ENCODE measurements at regions not wholly inside any gene's neighbourhood (a gene's known extent, or its start where the extent isn't known, plus 50 kb on each side); places are given as distances from the start of the nearest gene placed in this dataset.

DNA sequence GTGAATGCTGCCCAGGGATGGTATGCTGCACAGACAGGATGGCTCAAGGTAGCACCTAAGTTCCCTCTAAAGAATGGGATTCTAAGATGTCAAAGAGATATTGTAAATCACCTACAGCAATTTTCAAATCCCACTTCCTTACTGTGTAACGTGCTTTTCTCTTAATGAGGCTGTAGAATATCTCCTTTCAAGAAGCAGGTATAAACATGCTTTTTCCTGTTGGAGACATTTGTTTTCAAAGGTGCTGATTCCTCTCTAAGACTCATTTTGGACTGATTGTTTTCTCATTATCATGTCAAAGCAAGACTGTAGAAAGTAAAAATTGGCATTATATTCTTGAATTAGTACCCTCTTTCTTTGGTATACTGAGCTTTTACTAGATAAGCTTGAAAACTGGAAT, 412.6 kb upstream of the PAPPA start:
- Mint-ChIP-seq H3K27me3 (ENCODE audit: insufficient read depth) (no peaks in the 10 kb centered on the region), H3K27ac (no peak overlapping the region), H3K36me3 (ENCODE audit: low read depth) (no peaks in the 10 kb centered on the region), H3K4me1 (peaks cover 4% of the 10 kb centered on the region), H3K9me3 (no peaks in the 10 kb centered on the region), H3K4me3 (no peak overlapping the region)
- Histone ChIP-seq H3K9ac (ENCODE audit: extremely low read depth, low read length, poor library complexity, severe bottlenecking) (no peak overlapping the region), H3K27ac (ENCODE audit: low read depth, low read length) (no peak overlapping the region), H3K27me3 (ENCODE audit: control insufficient read depth, insufficient read depth, low read length, poor library complexity, severe bottlenecking) (no peaks in the 10 kb centered on the region), H3K36me3 (ENCODE audit: control insufficient read depth, insufficient read depth, low read length) (no peaks in the 10 kb centered on the region), H3K9me3 (ENCODE audit: control insufficient read depth, low read length) (no peaks in the 10 kb centered on the region), H3K4me3 (ENCODE audit: low read length) (no peak overlapping the region), H3K4me1 (ENCODE audit: control insufficient read depth, insufficient read depth, low read length) (no peaks in the 10 kb centered on the region)
- TF ChIP-seq, protein P1, sequence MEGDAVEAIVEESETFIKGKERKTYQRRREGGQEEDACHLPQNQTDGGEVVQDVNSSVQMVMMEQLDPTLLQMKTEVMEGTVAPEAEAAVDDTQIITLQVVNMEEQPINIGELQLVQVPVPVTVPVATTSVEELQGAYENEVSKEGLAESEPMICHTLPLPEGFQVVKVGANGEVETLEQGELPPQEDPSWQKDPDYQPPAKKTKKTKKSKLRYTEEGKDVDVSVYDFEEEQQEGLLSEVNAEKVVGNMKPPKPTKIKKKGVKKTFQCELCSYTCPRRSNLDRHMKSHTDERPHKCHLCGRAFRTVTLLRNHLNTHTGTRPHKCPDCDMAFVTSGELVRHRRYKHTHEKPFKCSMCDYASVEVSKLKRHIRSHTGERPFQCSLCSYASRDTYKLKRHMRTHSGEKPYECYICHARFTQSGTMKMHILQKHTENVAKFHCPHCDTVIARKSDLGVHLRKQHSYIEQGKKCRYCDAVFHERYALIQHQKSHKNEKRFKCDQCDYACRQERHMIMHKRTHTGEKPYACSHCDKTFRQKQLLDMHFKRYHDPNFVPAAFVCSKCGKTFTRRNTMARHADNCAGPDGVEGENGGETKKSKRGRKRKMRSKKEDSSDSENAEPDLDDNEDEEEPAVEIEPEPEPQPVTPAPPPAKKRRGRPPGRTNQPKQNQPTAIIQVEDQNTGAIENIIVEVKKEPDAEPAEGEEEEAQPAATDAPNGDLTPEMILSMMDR (conservative IDR thresholded peaks at IDR 0.05), result no peak
- WGBS, 2 experiments (ENCODE audit: insufficient coverage in 1 of 2, insufficient read length in 1 of 2), result 100% methylated on average over 1 of the region's 1 CpG
- DNase-seq, result no peak

DNA sequence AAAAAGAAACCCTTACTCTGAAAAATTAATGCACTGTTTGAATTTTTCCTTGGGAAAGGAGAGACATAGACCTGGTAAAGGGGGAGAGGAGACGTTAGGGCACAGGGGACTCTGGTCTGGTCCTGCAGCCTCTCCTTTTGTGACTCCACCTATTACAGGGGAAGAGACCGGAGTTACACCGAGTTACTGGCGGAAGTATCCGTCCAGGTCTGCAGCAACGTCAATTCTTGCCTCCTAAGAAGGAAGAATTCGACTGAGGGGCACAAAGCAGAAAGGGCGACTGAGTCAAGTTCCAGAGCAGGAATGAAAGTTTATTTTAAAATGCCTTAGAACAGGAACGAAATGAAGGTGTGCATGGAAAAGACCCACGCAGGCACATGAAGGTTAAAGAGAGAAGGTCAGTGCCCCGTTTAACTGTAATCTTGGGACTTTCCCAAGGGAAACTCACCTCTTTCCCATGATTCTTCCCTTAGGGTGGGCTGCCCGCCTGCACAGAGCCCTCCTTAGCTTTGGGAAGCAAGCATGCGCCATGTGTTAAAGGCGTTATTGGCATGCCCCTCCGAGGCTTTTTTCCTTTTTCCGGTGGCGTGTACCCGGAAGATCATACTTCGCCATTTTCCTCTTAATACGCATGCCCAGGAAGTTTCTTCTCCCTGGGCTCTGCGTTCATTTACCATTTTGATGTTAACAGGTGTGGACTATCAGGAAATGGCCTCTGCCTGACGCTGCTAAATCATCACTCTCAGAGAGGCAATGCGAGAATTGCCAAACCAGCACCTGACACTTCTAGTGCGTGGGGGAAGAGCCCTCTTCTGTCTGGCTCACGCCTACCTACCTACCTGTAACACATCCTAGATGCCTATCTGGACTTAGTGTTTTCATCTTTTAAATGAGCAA, 409.6 kb upstream of the PAPPA start:
- Mint-ChIP-seq H3K9me3 (no peaks in the 10 kb centered on the region), H3K27ac (no peak overlapping the region), H3K4me1 (peaks cover 4% of the 10 kb centered on the region), H3K36me3 (ENCODE audit: low read depth) (no peaks in the 10 kb centered on the region), H3K4me3 (no peak overlapping the region), H3K27me3 (ENCODE audit: insufficient read depth) (no peaks in the 10 kb centered on the region)
- no peak overlapping the region for H3K4me3 ChIP-seq (ENCODE audit: low read length)
- no peak overlapping the region for H3K9ac ChIP-seq (ENCODE audit: extremely low read depth, low read length, poor library complexity, severe bottlenecking)
- H3K27me3 ChIP-seq (ENCODE audit: control insufficient read depth, insufficient read depth, low read length, poor library complexity, severe bottlenecking), result no peaks in the 10 kb centered on the region
- no peak for DNase-seq
- TF ChIP-seq, protein P1 (conservative IDR thresholded peaks at IDR 0.05), result no peak
- H3K27ac ChIP-seq (ENCODE audit: low read depth, low read length), result no peak overlapping the region
- no peaks in the 10 kb centered on the region for H3K36me3 ChIP-seq (ENCODE audit: control insufficient read depth, insufficient read depth, low read length)
- no peaks in the 10 kb centered on the region for H3K9me3 ChIP-seq (ENCODE audit: control insufficient read depth, low read length)
- H3K4me1 ChIP-seq (ENCODE audit: control insufficient read depth, insufficient read depth, low read length), result no peaks in the 10 kb centered on the region
- 85 to 89% methylated on average over 14 to 25 of the region's 25 CpGs for WGBS, 2 experiments (ENCODE audit: insufficient coverage in 1 of 2, insufficient read length in 1 of 2)

DNA sequence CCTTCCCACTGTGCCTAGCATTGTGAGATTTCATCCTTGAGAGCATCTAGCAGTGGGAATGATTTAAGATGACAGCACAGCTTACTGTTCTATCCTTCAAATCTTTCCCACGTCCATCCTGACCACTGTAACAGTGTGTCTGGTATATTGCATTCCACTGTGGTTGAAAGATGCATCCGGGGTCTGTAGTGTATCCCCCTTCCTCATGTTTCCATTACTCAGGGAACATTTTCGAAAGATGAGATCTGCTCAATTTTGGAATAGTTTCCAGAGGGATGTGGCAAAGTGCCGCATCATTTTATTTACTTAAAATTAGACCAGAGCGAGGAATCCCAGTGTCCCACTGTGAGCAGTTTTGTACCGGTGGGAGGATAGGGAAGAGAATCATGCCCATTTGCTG, 407.1 kb upstream of the PAPPA start:
- Mint-ChIP-seq H3K27me3 (ENCODE audit: insufficient read depth) (no peaks in the 10 kb centered on the region), H3K36me3 (ENCODE audit: low read depth) (no peaks in the 10 kb centered on the region), H3K4me1 (peaks cover 4% of the 10 kb centered on the region), H3K4me3 (no peak overlapping the region), H3K27ac (no peak overlapping the region), H3K9me3 (no peaks in the 10 kb centered on the region)
- WGBS, 2 experiments (ENCODE audit: insufficient coverage in 1 of 2, insufficient read length in 1 of 2), result 91 to 93% methylated on average over 3 to 6 of the region's 6 CpGs
- H3K9ac ChIP-seq (ENCODE audit: extremely low read depth, low read length, poor library complexity, severe bottlenecking), result no peak overlapping the region
- H3K27ac ChIP-seq (ENCODE audit: low read depth, low read length), result no peak overlapping the region
- H3K27me3 ChIP-seq (ENCODE audit: control insufficient read depth, insufficient read depth, low read length, poor library complexity, severe bottlenecking), result no peaks in the 10 kb centered on the region
- TF ChIP-seq, protein P1 (conservative IDR thresholded peaks at IDR 0.05), result no peak
- H3K9me3 ChIP-seq (ENCODE audit: control insufficient read depth, low read length), result no peaks in the 10 kb centered on the region
- no peak for DNase-seq
- no peak overlapping the region for H3K4me3 ChIP-seq (ENCODE audit: low read length)
- H3K36me3 ChIP-seq (ENCODE audit: control insufficient read depth, insufficient read depth, low read length), result no peaks in the 10 kb centered on the region
- no peaks in the 10 kb centered on the region for H3K4me1 ChIP-seq (ENCODE audit: control insufficient read depth, insufficient read depth, low read length)

Measured in endodermal cell (in vitro differentiated cells).